Stimulated activated CD4-positive, alpha-beta T cell treated with anti-CD3 and anti-CD28 coated beads, Interleukin-4, amount 100 ng/mL, for 48 hours (primary cell): ENCODE measurements at regions not wholly inside any gene's neighbourhood (a gene's known extent, or its start where the extent isn't known, plus 50 kb on each side); places are given as distances from the start of the nearest gene placed in this dataset.

ENCODE experiments used
- DNase-seq, 2 donors: peaks; one replicate each; pipeline ENCODE4 v3.0.0-alpha.2; 2020; ENCODE audit warnings: low read depth in 2 of 2

DNA sequence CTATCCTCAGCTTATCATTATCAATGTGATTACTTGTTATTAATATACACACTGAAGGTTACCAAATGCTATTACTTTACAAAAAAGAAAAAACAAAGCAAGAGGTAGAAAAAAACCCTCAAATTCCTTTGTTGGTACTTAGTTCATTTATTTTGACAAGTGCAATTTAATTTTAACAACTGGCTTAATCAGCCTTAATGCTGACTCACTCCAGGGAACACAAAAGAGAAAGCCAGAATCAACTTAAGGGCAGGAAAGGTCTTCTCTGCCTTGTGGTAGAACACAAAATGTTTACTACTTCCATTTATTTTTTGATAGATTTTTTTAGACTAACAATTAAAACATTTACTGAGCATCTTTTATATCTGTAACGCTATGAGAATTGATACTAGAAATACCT is 417.1 kb downstream of the PCDH17 start:
- DNase-seq: no peak

DNA sequence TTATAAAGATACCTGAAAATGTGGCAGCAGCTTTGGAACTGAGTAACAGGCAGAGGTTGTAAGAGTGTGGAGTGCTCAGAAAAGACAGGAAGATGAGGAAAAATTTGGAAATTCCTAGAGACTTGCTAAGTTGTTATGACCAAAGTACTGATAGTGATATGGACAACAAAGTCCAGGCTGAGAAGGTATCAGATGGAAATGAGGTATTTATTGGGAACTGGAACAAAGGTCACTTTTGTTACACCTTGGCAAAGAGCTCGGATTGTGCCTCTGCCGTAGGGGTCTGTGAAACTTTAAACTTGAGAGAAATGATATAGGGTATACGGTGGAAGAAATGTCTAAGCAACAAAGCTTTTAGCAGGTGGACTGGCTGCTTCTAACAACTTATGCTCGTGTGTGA is 419.9 kb downstream of the PCDH17 start:
- no peak for DNase-seq

DNA sequence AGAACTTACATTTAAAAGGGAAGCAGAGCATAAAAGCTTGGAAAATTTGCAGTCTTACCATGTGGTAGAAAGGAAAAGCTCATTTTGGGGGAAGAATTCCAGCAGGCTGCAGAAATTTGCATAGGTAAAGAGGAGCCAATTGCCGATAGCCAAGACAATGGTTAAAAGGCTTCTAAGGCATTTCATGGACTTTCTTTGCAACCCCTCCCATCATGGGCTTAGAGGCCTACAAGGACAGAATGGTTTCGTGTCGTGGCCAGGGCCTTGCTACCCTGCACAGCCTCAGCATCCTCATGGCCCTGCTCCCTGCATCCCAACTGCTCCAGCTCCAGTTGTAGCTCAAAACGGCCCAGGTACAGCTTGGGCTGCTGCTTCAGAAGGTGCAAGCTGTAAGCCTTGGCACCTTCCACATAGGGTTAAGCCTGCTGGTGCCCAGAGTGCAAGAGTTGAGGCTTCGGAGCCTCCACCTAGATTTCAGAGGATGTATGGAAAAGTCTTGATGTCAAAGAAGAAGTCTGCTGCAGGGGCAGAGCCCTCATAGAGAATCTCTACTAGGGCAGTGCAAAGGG is 420.3 kb downstream of the PCDH17 start:
- no peak for DNase-seq

DNA sequence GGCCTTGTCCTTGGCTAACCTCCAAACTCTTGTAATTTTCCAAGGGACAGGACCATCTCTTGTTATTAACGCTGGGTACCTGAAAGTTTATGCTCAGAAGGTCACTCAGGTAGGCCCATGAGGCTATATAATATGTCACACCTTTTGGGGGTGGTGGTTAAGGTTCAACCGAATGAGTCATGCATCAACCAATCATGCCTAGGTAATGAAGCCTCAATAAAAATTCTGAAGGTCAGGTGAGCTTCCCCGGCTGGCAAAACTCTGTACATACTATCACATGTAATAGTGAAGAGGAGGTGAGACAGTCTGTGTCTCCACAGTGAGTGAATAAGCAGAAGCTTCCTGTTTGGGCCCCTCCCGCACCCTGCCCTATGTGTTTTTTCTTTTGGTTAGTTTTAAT is 424.9 kb downstream of the PCDH17 start:
- DNase-seq: no peak

DNA sequence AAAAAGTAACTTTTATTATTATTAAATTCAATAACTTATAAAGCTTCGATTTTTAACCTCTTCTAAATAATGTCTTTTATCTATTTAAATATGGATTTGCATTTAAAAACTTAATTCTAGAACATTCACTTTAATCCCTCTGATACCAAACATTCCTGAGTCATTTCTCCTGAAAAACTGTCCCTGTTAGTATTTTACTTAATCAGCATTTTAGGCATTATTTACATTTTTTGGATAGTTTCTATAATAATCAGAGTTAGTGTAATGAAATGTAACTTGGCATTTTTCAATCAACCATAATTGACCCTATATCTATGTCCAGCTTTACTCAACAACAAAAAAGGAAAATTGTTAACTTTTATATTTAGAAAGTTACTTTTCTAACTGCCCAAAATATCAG is 428.1 kb downstream of the PCDH17 start:
- DNase-seq: no peak

- no peak for DNase-seq
Measured at GRCh38 chr13:58080806-58081205, 449.3 kb downstream of the PCDH17 start.

DNA sequence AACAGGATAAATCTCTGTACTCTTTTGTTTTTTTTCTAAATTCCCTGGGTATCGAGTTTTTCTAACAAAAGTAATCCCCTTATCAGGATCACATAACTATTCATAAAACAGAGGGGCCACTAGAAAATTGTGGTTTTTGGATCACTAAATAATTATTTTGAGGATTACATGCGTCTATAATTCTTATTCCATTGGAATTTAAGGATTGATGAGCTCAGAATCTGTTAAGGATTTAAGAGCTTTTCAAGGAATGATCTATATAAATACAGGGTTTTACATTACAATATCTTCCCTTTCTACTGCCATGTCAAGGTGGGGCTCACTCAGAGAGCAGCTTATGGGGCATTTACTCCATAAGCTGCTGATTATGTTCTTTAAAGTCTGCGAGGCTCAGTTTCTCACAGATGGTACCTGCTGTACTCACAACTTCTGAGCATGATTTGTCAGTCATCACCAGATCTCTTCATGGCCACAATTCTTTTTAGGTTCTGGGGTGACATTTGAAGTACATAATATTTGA is 449.8 kb downstream of the PCDH17 start:
- DNase-seq: no peak

DNA sequence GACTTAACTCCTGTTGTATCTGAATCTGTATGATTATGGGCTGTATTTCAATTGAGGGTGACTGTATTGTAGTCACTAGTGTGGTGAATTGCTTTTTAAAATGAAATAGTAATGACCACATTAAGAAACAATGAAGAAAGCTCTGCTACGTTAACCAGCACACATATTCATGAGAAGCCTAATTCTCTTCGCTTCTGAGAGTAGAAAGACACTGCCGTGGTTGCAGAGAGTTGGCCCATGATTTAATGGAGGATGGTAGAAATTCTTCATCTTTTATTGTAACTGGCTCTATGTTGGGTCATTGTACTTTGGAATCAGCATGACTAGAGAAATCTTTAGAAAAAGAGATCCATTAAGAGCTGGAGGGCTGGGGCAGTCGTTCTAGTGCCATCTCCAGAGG is 451.5 kb downstream of the PCDH17 start:
- no peak for DNase-seq

GRCh38 chr13:58085274-58085673 is 453.7 kb downstream of the PCDH17 start:
- DNase-seq: no peak

GRCh38 chr13:58085819-58086218 is 454.3 kb downstream of the PCDH17 start:
- no peak for DNase-seq

GRCh38 chr13:58087566-58087965 is 456.0 kb downstream of the PCDH17 start:
- DNase-seq: no peak

DNA sequence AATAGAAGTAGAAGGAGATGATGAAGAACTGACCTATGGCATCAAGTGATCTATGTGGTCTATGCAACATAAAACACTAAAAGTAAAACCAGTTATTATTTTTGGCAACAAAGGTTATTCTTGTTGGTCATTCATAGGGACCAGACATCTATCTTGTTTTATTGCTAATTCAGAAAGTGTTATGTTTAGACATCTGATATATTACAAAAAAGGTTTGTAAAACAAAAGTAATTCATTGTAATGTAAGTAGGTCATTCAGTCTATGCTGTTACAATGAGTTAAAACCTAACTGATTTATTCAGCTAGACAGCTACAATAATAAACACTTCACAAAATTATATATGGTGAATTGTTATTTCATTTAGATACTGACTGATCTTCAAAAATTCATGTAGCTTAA is 461.9 kb downstream of the PCDH17 start:
- no peak for DNase-seq

GRCh38 chr13:58097831-58098230 is 466.3 kb downstream of the PCDH17 start:
- DNase-seq: no peak

- DNase-seq: no peak
Measured at GRCh38 chr13:58119351-58119750, 487.8 kb downstream of the PCDH17 start.

DNA sequence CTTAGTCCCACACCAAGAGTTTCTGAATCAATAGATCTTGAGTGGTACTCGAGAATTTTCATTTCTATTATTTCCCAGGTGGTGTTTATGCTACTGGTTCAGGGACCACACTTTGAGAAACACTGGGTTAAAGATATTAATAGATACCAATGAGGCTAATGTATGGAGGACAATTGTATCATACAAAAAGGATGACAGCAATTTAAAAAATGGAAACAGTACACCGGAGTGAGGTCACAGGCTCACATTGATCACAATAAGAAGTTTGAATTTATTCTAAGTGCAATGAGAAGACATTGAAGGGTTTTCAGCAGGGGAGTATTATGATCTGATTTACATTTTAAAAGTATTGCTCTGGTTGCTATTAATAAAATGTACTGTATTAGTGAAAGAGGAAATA is 488.3 kb downstream of the PCDH17 start:
- no peak for DNase-seq

DNA sequence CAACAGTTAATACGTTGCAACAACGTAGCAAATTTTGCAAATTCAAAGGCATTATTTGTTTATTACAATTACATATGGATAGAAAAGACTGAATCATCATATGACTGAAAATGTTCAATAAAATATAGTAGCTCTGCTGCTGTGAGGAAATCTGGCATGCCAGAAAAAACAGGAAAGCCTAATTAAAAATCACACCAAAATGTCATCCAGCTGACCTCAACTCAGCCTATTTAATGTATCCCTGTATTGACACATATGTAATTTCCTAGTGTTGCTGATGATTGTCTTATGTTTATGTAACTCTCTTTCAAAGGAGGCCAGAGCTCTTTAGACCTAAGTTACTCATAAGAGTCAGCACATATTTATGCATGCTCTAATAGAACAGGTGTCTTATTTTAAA is 495.0 kb downstream of the PCDH17 start:
- no peak for DNase-seq

- no peak for DNase-seq
Measured at GRCh38 chr13:58134012-58134411, 502.5 kb downstream of the PCDH17 start.

- no peak for DNase-seq
Measured at GRCh38 chr13:58134525-58134924, 503.0 kb downstream of the PCDH17 start.

- DNase-seq: no peak
Measured at GRCh38 chr13:58142952-58143351, 511.4 kb downstream of the PCDH17 start.

DNA sequence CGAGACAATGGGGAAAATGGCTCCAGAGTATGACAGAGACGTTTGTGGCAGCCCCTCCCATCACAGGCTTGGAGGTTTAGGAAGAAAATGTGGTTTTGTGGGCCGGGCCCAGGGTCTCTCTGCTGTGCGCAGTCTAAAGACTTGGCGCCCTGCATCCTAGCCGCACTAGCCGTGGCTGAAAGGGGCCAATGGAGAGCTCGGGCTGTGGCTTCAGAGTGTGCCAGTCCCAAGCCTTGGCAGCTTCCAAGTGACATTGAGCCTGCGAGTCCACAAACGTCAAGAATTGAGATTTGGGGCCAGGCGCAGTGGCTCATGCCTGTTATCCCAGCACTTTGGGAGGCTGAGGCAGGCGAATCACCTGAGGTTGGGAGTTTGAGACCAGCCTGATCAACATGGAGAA is 513.1 kb downstream of the PCDH17 start:
- DNase-seq: no peak

GRCh38 chr13:58151452-58151851 is 519.9 kb downstream of the PCDH17 start:
- no peak for DNase-seq

DNA sequence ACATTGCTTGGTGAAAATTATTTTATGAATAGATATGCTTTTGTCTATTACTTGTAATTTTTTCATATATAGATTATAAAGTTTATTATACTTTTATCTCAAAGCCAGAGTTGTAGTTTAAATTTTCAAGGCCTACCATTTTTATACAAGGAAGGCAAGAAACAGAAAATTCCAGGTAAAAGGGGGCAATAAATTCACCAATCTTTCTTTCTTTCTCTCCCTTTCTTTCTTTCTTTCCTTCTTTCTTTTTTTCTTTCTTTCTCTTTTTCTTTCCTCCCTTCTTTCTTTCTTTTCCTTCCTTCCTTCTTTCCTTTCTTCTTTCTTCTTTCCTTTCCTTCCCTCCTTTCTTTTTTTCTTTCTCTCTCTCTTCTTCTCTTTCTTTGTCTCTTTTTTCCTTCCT is 529.4 kb downstream of the PCDH17 start:
- no peak for DNase-seq

- no peak for DNase-seq
Measured at GRCh38 chr13:58165617-58166016, 534.1 kb downstream of the PCDH17 start.

GRCh38 chr13:58181111-58181510 is 549.6 kb downstream of the PCDH17 start:
- no peak for DNase-seq
